ENCODE measurements at regions not wholly inside any gene's neighbourhood (a gene's known extent, or its start where the extent isn't known, plus 50 kb on each side); places are given as distances from the start of the nearest gene placed in this dataset.

- no peak for DNase-seq
These were observed 108.0 kb downstream of the DIPK2A start for GRCh38 chr3:144079634-144080033.

- no peak for DNase-seq
These were observed 113.3 kb downstream of the DIPK2A start for GRCh38 chr3:144084929-144085328.

DNA sequence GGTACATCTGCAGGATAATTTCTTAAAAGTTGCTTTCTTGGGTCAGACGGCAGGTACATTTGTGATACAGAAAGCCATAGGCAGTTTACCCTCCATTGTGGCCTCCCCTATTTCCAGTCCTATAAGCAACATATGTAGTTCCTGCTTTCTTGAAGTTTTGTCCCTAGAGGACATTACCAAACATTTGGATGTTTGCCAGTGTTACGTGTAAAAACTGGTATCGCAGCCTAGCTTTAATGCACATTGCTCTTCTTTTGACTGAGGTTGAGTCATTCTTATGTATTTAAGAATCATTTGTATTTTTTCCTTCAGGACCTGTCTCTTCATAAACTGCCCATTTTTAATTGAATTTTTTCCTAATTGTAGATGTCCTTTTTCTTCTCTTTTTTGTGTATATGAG, 114.3 kb downstream of the DIPK2A start:
- DNase-seq: peak; percentile 56

DNA sequence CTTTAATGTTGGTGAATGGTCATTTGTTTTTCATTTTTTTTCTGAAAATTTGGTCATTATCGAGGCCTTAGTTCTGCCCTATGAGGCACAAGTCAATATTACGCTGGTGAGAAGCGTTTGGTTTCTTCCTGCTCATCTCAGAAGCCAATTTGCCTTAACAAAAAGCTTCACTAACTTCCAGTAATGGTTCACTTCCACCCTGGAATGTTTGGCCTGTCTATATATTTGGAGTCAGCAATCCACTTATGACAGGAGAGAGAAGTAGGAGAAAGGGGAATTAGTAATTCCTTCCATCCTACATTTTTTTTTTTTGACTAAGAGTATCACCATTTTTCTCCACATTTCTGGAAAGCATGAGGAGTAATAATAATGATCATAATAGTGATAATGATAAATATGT, 124.4 kb downstream of the DIPK2A start:
- DNase-seq: no peak

GRCh38 chr3:144097163-144097562, 125.5 kb downstream of the DIPK2A start:
- no peak for DNase-seq

- no peak for DNase-seq
These were observed 127.1 kb downstream of the DIPK2A start for GRCh38 chr3:144098691-144099090.

DNA sequence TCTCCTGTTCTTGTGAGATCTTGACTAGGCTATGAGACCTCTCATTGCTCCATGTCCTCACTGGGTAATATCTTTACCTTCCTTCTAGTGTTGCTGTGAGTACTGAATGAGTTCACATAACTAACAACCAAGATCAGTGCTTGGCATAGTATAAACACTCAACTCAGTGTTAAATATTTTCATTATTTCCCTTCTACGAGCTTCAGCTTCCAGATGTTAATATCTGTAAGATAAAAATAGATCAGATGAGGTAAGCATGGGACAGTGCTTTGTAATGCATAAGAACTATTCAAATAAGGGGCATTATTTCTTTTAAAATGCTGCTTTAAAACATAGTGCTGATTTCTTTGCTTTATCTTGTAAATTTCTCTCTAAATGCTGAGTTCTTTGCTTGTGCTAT, 130.8 kb downstream of the DIPK2A start:
- DNase-seq: no peak

- DNase-seq: no peak
These were observed 132.6 kb downstream of the DIPK2A start for GRCh38 chr3:144104186-144104585.

DNA sequence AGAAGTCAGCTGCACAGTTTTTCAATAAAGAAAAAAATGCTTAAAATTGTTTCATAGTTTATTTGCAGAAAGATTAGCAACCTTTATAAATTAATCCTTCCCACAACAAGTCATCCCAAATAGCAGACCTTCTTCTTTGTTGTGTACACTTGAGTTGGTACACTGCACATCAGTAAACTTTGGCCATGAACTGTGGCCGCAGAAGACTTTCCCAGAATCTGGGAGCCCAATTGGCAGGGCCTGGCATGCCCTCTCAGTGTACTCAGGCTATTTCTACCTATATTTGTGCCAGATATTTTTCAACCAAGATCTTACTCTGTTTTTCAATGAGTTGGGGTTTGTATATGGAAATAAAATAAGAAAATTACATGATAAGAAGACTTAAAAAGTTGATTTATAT, 133.1 kb downstream of the DIPK2A start:
- DNase-seq: no peak

GRCh38 chr3:144105542-144105941, 133.9 kb downstream of the DIPK2A start:
- no peak for DNase-seq

GRCh38 chr3:144106970-144107369, 135.3 kb downstream of the DIPK2A start:
- no peak for DNase-seq

DNA sequence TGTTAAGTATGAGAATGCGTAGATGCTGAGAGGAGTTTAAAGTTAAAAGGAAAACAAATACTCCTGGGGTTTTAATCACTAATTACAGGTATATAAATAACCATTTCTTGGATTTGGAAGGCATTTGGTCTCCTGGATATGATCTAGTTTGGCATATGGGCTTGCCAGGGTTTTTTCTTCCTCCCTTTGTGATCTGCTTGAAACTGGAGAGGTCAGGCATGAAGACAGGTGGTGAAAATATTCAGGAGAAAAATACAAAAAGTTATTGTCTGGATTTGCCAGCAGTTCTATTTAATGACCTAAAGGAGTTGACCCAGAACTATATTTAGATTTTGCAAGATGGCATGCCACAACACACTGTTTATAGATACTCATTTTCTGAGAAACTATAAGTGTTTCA, 136.3 kb downstream of the DIPK2A start:
- no peak for DNase-seq

DNA sequence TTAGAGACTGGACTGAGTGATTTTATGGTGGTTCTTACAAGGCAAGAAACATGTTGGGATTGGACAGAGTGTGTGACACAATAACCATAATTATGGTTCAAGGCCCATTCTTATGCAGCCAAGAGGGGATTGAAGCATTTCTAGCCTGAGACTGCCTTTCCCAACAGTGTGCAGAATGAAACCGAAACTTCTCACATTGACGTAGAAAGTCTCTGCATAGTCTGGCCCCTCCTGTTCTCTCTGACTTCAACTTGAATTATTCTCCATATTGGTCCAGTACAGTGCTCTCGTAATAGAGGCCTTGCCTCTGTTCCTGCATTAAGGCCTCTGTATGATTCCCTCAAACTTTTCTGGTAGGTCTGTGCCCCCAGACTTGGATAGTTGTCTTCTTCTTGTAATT, 138.3 kb downstream of the DIPK2A start:
- DNase-seq: peak; percentile 48

GRCh38 chr3:144112036-144112435, 140.4 kb downstream of the DIPK2A start:
- DNase-seq: no peak

GRCh38 chr3:144112437-144112836, 140.8 kb downstream of the DIPK2A start:
- no peak for DNase-seq

GRCh38 chr3:144114767-144115166, 143.1 kb downstream of the DIPK2A start:
- no peak for DNase-seq

DNA sequence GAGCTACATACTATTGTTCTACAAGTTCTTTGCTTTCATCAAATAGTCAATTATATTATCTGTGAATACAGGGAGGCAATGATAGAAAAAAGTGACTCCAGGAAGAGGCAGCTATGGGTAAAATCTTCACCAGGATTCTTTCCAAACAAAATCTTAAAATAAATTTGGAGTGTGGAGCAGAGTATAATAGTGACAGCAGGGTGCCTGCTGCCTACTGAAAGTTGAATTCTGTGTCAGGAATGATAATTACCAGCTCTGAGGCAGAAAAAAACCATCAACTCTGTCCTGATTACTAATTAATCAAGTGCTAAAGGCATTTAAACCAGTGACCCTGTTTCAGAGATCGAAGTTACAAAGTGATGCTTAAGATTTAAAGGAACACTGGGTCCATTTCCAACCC, 148.0 kb downstream of the DIPK2A start:
- no peak for DNase-seq

DNA sequence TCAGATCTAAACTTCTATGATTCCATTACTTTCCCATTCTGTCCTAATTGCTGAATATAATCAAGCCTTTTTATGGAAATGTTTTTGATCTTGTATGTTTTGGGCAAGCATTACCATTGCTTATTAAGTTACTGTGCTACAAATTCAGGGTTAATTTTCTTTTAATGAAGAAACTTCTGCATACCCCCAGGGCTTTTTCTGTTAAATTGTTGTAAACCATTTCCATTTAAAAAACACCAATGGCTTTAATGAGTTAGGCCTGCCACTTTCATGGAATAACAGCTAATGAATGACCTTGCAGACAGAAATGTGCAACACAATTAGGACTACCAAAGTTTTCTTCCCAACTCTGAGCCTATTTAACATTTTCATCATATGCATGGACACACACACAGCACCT, 150.0 kb downstream of the DIPK2A start:
- no peak for DNase-seq

- DNase-seq: no peak
These were observed 155.4 kb downstream of the DIPK2A start for GRCh38 chr3:144127014-144127413.

GRCh38 chr3:144127700-144128099, 156.1 kb downstream of the DIPK2A start:
- DNase-seq: no peak

DNA sequence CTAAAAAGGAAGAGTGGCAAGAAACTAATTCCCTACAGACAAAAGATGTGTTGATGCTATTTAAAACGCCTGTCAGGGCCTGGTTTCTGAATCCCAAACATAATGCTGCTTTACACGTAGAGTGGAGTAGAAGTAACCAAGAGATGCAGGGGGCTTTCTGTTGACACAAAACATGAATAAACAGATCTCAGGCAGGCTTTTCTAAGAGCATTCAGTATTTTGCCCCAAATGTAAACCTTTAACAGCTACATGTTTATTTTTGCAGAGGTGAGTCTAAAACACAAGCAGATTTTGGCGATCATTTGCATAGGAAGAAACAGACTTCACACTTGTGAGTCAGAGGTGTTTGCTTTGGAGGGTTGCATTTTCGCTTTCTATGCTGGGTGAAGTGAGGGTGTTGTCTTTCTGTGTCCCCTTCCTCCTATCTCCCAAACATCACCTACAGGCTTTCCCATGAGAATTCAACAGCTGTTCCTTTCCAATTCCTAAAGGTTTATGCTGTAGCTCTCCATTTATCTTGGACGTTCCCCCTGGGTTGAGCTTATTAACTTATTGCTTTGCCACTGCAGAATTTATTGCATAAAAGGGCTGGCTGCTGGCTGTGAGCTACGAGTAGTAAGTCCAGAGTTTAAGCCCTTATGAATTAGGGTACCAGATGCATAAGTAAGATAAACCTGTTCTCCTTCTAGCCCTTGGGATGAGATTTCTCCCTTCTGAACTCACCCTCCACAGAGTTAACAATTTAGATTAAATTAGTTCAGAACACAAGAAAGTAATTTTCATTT, 156.7 kb downstream of the DIPK2A start:
- no peak for DNase-seq

GRCh38 chr3:144129536-144130214, 158.1 kb downstream of the DIPK2A start:
- DNase-seq: no peak

GRCh38 chr3:144141074-144141473, 169.5 kb downstream of the DIPK2A start:
- no peak for DNase-seq

DNA sequence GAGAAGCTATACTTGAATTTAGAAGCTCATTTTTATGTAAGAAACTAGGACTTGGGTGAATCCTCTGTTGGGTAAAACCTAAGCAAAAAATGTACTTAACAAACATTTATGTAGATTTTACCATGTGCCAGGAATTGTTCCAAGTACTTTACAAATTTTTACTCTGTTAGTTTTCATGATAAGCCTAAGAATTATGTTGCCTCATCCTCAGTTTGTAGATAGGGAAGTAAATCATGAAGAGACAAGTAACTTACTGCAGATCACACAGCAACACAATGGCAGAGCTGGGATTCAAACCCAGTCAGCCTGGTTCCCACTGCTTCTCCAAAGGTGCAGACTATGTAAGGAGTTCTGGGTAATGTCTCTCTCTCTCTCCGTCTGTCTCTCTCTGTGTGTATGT, 169.9 kb downstream of the DIPK2A start:
- no peak for DNase-seq
